ENCODE measurements at regions not wholly inside any gene's neighbourhood (a gene's known extent, or its start where the extent isn't known, plus 50 kb on each side); places are given as distances from the start of the nearest gene placed in this dataset.

- no peak overlapping the region for H3K4me3 Mint-ChIP-seq
- no peaks in the 10 kb centered on the region for H3K4me1 Mint-ChIP-seq
- no peaks in the 10 kb centered on the region for H3K36me3 Mint-ChIP-seq
- H3K9me3 Mint-ChIP-seq = peaks cover 0 to 5% (median 2%) of the 10 kb centered on the region in 3 donors
- no peak overlapping the region for H3K27ac Mint-ChIP-seq
- peaks cover 1% of the 10 kb centered on the region for H3K27me3 Mint-ChIP-seq
These were observed 117.2 kb upstream of the MSX2 start for GRCh38 chr5:174607205-174607604.

GRCh38 chr5:174607916-174608315 is 116.5 kb upstream of the MSX2 start:
- Mint-ChIP-seq H3K9me3 (peaks cover 0 to 5% (median 2%) of the 10 kb centered on the region in 3 donors), H3K27ac (no peak overlapping the region), H3K36me3 (no peaks in the 10 kb centered on the region), H3K27me3 (peaks cover 1% of the 10 kb centered on the region), H3K4me1 (no peaks in the 10 kb centered on the region), H3K4me3 (no peak overlapping the region)

- no peaks in the 10 kb centered on the region for H3K36me3 Mint-ChIP-seq
- no peaks in the 10 kb centered on the region for H3K4me1 Mint-ChIP-seq
- peaks cover 0 to 9% (median 2%) of the 10 kb centered on the region in 3 donors for H3K9me3 Mint-ChIP-seq
- H3K27ac Mint-ChIP-seq = no peak overlapping the region
- no peak overlapping the region for H3K4me3 Mint-ChIP-seq
- peaks cover 4% of the 10 kb centered on the region for H3K27me3 Mint-ChIP-seq
These were observed 115.7 kb upstream of the MSX2 start for GRCh38 chr5:174608631-174609097.

DNA sequence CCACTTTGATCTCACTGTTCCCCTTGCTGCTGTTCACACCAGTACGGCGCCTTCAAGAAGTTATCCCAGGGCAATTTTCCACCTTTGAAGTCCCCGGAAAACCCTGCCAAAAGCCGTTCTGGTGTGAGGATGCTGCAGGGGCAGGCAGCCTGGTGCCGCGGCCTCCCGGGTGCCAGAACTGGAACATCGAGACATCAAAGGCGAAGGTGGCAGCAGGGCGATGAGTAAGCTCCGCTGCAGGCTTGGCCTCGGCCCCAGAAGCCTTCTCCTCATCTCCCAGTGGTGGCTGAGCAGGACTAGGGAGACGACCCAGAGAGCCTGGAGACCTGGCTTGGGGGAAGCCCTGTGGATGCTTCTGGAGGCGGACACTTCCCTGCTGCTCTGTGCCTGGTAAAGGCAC is 115.3 kb upstream of the MSX2 start:
- Mint-ChIP-seq H3K4me3 (no peak overlapping the region), H3K27ac (no peak overlapping the region), H3K36me3 (no peaks in the 10 kb centered on the region), H3K9me3 (peaks cover 0 to 6% (median 2%) of the 10 kb centered on the region in 3 donors), H3K4me1 (no peaks in the 10 kb centered on the region), H3K27me3 (peaks cover 4% of the 10 kb centered on the region)

- Mint-ChIP-seq H3K27me3 (peaks cover 4% of the 10 kb centered on the region), H3K27ac (no peak overlapping the region), H3K36me3 (no peaks in the 10 kb centered on the region), H3K9me3 (peaks cover 3 to 7% (median 5%) of the 10 kb centered on the region in 3 donors), H3K4me1 (no peaks in the 10 kb centered on the region), H3K4me3 (no peak overlapping the region)
These were observed 113.4 kb upstream of the MSX2 start for GRCh38 chr5:174610968-174611367.

GRCh38 chr5:174612686-174613085 is 111.7 kb upstream of the MSX2 start:
- Mint-ChIP-seq H3K4me3 (no peak overlapping the region), H3K36me3 (no peaks in the 10 kb centered on the region), H3K27me3 (peaks cover 4% of the 10 kb centered on the region), H3K27ac (no peak overlapping the region), H3K9me3 (peaks cover 3 to 6% (median 5%) of the 10 kb centered on the region in 3 donors), H3K4me1 (no peaks in the 10 kb centered on the region)

DNA sequence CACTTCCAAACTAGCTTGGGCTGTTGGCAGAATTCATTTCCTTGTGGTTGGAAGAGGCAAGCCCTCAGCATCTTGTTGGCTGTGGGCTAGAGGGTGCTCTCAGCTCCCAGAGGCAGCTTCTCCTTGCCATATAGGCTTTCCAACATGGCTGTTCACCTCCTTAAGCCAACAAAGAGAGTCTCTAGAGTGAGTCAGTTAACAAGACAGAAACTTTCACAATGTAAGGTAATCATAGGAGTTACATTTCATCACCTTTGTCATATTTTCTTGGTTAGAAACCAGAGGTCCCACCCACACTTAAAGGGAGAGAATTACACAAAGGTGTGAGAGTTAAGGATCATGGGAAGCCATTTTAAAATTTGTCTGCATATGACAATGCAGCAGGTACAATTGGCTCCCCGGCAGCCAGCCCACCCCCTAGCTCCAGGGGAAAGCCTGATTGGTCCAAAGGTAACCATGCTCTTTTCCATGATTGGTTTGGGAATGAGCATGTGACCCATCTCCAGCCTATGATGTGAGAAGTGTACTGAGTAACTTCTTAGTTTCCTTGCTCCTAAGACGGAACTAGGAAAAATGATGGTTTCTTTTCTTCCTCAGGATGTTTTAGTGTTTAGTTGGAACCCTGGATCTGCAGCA is 109.8 kb upstream of the MSX2 start:
- no peak overlapping the region for H3K4me3 Mint-ChIP-seq
- peak overlapping the region in 1 of 3 donors; percentile 3 for H3K27ac Mint-ChIP-seq
- H3K27me3 Mint-ChIP-seq = peaks cover 4% of the 10 kb centered on the region
- no peaks in the 10 kb centered on the region for H3K4me1 Mint-ChIP-seq
- peaks cover 3 to 6% (median 5%) of the 10 kb centered on the region in 3 donors for H3K9me3 Mint-ChIP-seq
- H3K36me3 Mint-ChIP-seq = no peaks in the 10 kb centered on the region

DNA sequence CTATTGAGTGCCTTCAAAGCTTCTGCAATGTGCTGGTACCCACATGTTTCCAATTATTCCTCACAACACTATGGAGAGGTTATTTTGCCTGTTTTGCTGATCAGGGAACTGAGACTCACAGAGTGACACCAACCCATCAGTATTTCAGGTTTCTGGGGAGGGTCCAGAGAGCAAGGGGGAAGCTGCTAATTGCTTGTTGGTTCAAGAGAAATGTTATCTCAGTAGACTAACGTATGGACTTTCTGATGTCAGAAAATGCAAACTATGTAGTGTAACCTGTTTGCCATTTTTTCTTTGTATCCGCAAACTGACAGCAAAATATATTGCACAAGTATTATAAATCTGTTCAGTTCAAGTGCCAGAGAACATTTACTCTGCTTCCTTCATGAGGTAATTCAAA is 108.3 kb upstream of the MSX2 start:
- no peak overlapping the region for H3K27ac Mint-ChIP-seq
- peaks cover 3 to 8% (median 7%) of the 10 kb centered on the region in 3 donors for H3K9me3 Mint-ChIP-seq
- no peaks in the 10 kb centered on the region for H3K36me3 Mint-ChIP-seq
- no peak overlapping the region for H3K4me3 Mint-ChIP-seq
- H3K27me3 Mint-ChIP-seq = peaks cover 4% of the 10 kb centered on the region
- H3K4me1 Mint-ChIP-seq = no peaks in the 10 kb centered on the region

DNA sequence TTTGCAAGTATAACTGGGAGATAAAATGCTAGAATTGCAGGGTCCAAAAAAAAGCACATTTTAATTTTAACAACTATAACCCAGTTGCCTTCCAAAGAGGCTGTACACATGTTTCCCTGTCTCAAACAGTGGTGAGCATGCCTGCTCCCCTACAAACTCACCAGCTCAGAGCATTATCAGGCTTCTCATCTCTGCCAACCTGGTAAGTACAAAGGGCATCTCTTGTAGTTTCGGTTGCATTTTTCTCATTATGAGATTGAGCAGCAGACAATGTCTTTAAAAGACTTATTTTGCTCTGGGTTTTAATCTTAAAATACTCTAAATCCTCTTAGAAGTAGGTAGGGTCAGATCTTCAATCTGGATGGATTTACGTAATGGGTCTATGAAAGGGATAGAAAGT is 107.1 kb upstream of the MSX2 start:
- no peak overlapping the region for H3K4me3 Mint-ChIP-seq
- H3K4me1 Mint-ChIP-seq = no peaks in the 10 kb centered on the region

DNA sequence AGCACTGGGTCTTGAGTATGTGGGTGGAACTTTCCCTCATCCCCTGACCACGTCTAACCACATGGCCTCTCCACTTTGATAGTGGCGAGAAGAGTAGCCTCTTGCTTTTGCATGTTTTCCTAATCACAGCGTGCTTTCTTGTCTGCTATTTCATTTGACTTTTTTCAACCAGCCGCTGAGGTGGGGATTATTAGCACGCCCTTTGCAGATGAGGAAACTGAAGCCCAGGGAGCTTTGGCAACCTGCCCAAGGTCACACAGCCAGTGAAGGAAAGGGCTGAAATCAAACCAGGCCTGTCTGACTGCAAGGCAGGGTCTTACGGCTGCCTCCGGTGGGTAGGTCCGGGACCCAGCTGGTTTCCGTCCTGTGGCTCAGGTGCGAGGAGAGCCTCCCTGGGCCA is 106.5 kb upstream of the MSX2 start:
- peaks cover 3 to 9% (median 5%) of the 10 kb centered on the region in 3 donors for H3K9me3 Mint-ChIP-seq
- peaks cover 2% of the 10 kb centered on the region for H3K27me3 Mint-ChIP-seq
- H3K36me3 Mint-ChIP-seq = no peaks in the 10 kb centered on the region
- no peaks in the 10 kb centered on the region for H3K4me1 Mint-ChIP-seq
- H3K27ac Mint-ChIP-seq = no peak overlapping the region
- H3K4me3 Mint-ChIP-seq = no peak overlapping the region

More for the DNA sequence above, 107.1 kb upstream of the MSX2 start:
- no peak overlapping the region for H3K27ac Mint-ChIP-seq
- no peaks in the 10 kb centered on the region for H3K36me3 Mint-ChIP-seq
- peaks cover 3 to 9% (median 5%) of the 10 kb centered on the region in 3 donors for H3K9me3 Mint-ChIP-seq
- H3K27me3 Mint-ChIP-seq = peaks cover 2% of the 10 kb centered on the region

DNA sequence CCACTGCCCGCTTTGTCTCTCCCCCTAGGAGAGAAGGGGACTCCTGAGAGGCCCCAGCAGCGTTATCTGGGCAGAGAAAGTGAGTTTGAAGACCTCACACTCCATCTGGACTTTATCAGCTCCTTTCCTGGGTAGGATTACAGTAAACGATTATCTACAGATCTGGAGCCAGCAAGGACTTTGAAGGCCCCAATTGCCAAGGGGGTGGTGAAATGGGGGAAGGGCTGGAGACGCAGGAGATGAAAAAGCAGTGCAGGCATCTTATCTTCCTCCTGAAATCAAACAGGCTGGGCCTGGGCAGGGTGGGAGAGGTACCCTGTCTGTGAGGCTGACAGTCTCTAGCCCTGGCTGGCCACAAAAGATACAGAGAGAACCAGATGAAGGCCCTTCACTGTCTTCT is 105.8 kb upstream of the MSX2 start:
- Mint-ChIP-seq H3K4me1 (no peaks in the 10 kb centered on the region), H3K27ac (no peak overlapping the region), H3K9me3 (peaks cover 3 to 5% (median 5%) of the 10 kb centered on the region in 3 donors), H3K27me3 (no peaks in the 10 kb centered on the region), H3K4me3 (no peak overlapping the region), H3K36me3 (no peaks in the 10 kb centered on the region)

DNA sequence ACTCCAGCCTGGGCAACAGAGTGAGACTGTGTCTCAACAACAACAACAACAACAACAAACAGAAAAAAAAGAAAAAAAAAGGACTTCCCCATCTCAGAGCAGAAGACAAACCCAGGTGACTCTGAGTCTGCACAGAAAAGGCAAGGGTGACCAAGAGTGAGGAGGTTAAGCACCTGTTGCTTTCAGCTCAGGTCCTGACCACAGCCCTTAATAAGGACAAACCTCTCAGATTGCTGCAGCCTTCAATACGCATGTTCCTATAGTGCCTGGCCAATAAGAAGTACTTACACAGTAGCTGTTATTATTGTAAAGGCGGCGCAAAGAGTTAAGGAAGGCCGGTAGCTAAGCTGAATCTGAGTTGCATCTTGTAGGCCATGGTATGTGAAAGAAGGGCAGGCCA is 102.3 kb upstream of the MSX2 start:
- Mint-ChIP-seq H3K36me3 (no peaks in the 10 kb centered on the region), H3K9me3 (peaks cover 0 to 4% (median 1%) of the 10 kb centered on the region in 3 donors), H3K4me1 (no peaks in the 10 kb centered on the region), H3K27ac (no peak overlapping the region), H3K27me3 (no peaks in the 10 kb centered on the region), H3K4me3 (no peak overlapping the region)

GRCh38 chr5:174623018-174623417 is 101.4 kb upstream of the MSX2 start:
- no peak overlapping the region for H3K4me3 Mint-ChIP-seq
- H3K27ac Mint-ChIP-seq = no peak overlapping the region
- peaks cover 0 to 4% (median 3%) of the 10 kb centered on the region in 3 donors for H3K9me3 Mint-ChIP-seq
- H3K27me3 Mint-ChIP-seq = no peaks in the 10 kb centered on the region
- no peaks in the 10 kb centered on the region for H3K36me3 Mint-ChIP-seq
- H3K4me1 Mint-ChIP-seq = no peaks in the 10 kb centered on the region

DNA sequence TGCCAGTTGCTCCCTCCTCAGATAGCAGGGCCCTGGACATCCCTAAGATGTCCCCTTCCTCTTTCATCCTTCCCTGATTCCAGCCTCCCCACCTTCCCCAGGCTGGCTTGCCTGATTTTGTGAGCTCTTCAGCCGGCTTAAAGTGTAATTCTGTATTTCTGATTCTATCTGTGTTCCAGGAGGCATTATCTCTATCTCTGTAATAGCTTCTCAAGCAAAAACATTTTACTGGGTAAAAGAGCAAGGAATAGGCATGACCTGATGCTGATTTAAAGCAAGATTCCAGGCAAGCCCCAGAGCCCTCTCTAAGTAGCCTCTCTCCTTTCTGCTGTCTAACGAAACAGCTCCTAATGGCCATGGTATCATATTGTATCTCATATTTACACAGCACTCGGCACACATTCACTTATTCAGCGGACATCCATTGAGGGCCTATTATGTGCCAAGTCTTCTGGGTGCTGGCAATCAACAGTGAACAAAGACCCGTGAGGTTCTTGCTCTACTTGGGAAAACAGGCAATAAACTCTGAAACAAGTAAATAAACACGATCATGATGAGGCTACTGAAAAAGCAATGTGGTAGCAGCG is 100.9 kb upstream of the MSX2 start:
- Mint-ChIP-seq H3K9me3 (peaks cover 0 to 4% (median 3%) of the 10 kb centered on the region in 3 donors), H3K4me1 (no peaks in the 10 kb centered on the region)

DNA sequence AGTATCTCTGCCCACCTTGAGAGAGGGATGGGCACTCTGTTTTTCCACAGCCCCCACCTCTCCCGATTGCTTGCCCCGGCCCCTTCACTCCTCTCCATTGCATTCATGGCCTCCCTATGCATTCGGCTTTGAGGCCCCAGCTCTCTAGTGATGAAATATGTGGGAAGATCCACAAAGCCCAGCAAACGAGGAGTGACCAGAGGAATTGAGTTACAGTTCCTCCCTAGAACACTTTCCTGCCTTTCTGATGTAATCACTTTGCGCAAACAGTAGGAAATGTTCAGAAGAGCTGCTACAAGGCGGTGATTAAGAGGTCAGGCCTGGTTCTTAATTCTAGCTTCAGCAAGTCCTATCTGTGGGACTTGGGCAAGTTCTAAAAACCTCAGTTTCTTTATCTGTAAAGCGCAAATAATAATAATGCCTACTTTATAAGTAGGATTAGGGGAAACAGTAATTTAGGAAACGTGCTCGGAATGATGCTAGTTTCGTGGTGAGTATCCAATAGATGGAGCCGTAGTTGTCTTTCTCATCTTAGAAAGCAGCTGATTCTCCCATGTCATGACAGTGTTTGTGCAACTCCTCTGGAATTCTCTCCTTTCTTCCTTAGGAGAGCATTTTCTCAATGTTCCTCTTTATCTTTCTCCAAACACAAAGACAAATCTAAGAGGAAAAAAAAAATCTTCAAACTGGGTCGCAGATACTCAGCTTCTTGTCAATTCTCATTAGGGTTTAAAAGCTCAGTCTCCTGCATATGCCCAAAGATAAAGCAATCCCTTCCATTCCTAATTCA is 99.5 kb upstream of the MSX2 start:
- H3K27ac Mint-ChIP-seq = no peak overlapping the region
- H3K4me1 Mint-ChIP-seq = no peaks in the 10 kb centered on the region
- no peaks in the 10 kb centered on the region for H3K36me3 Mint-ChIP-seq
- H3K4me3 Mint-ChIP-seq = no peak overlapping the region
- H3K9me3 Mint-ChIP-seq = peaks cover 0 to 4% (median 3%) of the 10 kb centered on the region in 3 donors
- H3K27me3 Mint-ChIP-seq = no peaks in the 10 kb centered on the region

More for the DNA sequence above, 100.9 kb upstream of the MSX2 start:
- Mint-ChIP-seq H3K36me3 (no peaks in the 10 kb centered on the region), H3K27ac (no peak overlapping the region), H3K4me3 (no peak overlapping the region), H3K27me3 (no peaks in the 10 kb centered on the region)

Measured in IgD-negative memory B cell (primary cell).